Activated naive CD4-positive, alpha-beta T cell treated with anti-CD3 and anti-CD28 coated beads for 36 hours (primary cell): ENCODE measurements at regions not wholly inside any gene's neighbourhood (a gene's known extent, or its start where the extent isn't known, plus 50 kb on each side); places are given as distances from the start of the nearest gene placed in this dataset.

Experiments
- CTCF ChIA-PET: fragments of 350-600 bp; sonication (Branson Sonifier 250); formaldehyde crosslinking; loops from one replicate; lab custom pipeline; 2021; ENCODE audit warnings: antibody characterized with exemption; lab: Charles Lee
- DNase-seq: peaks from one replicate; pipeline ENCODE4 v3.0.0-alpha.2; 2020
- H3K27ac Mint-ChIP-seq: one replicate; pipeline ENCODE4 v1.8.0; 2021; ENCODE audit warnings: mild to moderate bottlenecking, mixed read lengths
- H3K27me3 Mint-ChIP-seq: one replicate; pipeline ENCODE4 v1.8.0; 2021; ENCODE audit warnings: low read depth, mixed read lengths
- H3K36me3 Mint-ChIP-seq: one replicate; pipeline ENCODE4 v1.8.0; 2021; ENCODE audit warnings: low read depth, mixed read lengths
- H3K4me1 Mint-ChIP-seq: one replicate; pipeline ENCODE4 v1.8.0; 2021; ENCODE audit warnings: low read depth, mixed read lengths
- H3K4me3 Mint-ChIP-seq: one replicate; pipeline ENCODE4 v1.8.0; 2021; ENCODE audit warnings: mild to moderate bottlenecking, moderate library complexity, mixed read lengths
- H3K9me3 Mint-ChIP-seq: one replicate; pipeline ENCODE4 v1.8.0; 2021; ENCODE audit warnings: mixed read lengths
- intact Hi-C: fragments of 100-400 bp; cut with micrococcal nuclease; formaldehyde crosslinking; loops from one replicate; pipeline ENCODE4 v1.15.1; 2023

DNA sequence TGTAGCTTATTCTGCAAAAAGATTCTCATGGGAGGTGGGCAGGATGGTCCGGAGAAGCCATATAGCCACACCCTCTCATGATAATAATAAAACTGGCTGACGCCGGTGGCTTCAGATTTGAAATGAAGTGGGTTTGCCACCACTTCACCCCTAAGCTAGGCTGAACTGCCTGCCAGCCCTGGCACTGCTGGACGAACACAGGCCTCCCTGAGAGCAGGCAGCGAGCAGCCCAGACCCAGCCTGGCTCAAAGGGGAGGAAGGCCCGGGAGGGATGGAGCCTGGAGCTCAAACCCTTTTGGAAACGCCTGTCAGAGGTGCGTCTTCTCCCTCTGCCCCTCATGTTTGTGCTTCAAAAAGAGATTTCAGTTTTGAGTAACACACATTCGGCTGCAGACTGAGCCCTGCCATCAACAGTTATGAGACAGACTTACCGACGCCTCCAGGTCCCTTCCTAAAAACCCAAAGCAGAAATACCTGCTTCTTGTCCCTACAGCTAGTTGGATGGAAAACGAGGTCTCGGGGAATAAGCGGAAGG is 71.1 kb upstream of the HPCAL1 start:
- H3K4me1 Mint-ChIP-seq, result peaks cover 4% of the 10 kb centered on the region
- no peaks in the 10 kb centered on the region for H3K36me3 Mint-ChIP-seq
- DNase-seq, result no peak
- H3K4me3 Mint-ChIP-seq, result no peak overlapping the region
- no peaks in the 10 kb centered on the region for H3K27me3 Mint-ChIP-seq
- intact Hi-C loops, result no loop called here
- CTCF ChIA-PET, result interaction anchor here (3.3 kb wide), 1 partner anchor 178 kb away, joined by 15 read pairs; no protein-coding TSS in a partner anchor
- H3K9me3 Mint-ChIP-seq, result no peaks in the 10 kb centered on the region
- no peak overlapping the region for H3K27ac Mint-ChIP-seq

DNA sequence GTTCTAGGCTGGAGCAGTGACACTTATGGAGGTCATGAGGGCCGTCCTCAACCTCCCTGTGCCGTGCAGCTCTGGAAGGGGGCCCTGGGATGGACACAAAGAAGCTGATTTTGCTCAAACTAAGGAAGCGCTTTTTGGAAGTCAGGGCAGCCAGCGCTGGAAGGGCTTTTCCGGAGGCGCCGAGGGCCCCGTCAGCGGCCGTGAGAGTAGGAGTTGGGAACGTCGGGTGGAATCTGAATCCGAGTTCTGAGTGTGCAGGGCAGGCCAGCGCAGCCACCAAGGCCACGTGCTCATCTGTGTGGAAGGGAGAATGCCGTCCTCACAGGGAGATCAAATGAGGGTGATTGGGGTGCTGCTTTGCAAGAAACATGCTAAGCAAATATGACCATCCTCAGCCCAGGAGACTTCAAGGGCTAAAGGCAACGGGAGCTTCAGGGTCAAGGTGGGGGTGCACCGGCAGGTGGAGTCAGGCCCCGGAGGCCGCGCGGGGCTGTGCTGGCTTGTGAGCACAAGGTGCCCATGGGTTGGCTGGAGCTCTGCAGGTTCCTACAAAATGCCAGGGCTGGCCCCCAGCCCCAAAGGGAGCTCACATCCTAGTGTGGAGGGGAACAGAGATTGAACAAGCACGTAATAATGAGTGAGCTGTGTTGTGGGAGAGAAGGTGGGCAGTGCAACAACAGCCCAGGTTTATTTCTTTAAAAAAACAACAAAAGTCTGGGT is 70.4 kb upstream of the HPCAL1 start:
- intact Hi-C loops, result no loop called here
- Mint-ChIP-seq H3K4me1 (peaks cover 4% of the 10 kb centered on the region), H3K9me3 (no peaks in the 10 kb centered on the region), H3K4me3 (no peak overlapping the region), H3K27me3 (no peaks in the 10 kb centered on the region), H3K27ac (no peak overlapping the region), H3K36me3 (no peaks in the 10 kb centered on the region)
- CTCF ChIA-PET, result interaction anchor here (3.3 kb wide), 1 partner anchor 177 kb away, joined by 15 read pairs; no protein-coding TSS in a partner anchor
- DNase-seq, result no peak

- Mint-ChIP-seq H3K27ac (no peak overlapping the region), H3K36me3 (no peaks in the 10 kb centered on the region), H3K9me3 (no peaks in the 10 kb centered on the region), H3K4me3 (no peak overlapping the region), H3K27me3 (no peaks in the 10 kb centered on the region), H3K4me1 (peaks cover 4% of the 10 kb centered on the region)
- intact Hi-C loops, result no loop called here
- CTCF ChIA-PET, result interaction anchor here (1.2 to 3.3 kb wide), 2 partner anchors 176 kb away, joined by 3 to 15 read pairs; no protein-coding TSS in a partner anchor
- DNase-seq, result no peak
Observed at GRCh38 chr2:10233131-10234012, 69.3 kb upstream of the HPCAL1 start.

GRCh38 chr2:10234013-10234306 is 68.7 kb upstream of the HPCAL1 start:
- CTCF ChIA-PET, result interaction anchor here (1.2 kb wide), 1 partner anchor 175 kb away, joined by 3 read pairs; no protein-coding TSS in a partner anchor
- peaks cover 4% of the 10 kb centered on the region for H3K4me1 Mint-ChIP-seq
- H3K27me3 Mint-ChIP-seq, result no peaks in the 10 kb centered on the region
- H3K9me3 Mint-ChIP-seq, result no peaks in the 10 kb centered on the region
- H3K27ac Mint-ChIP-seq, result no peak overlapping the region
- no peaks in the 10 kb centered on the region for H3K36me3 Mint-ChIP-seq
- no peak for DNase-seq
- intact Hi-C loops, result no loop called here
- no peak overlapping the region for H3K4me3 Mint-ChIP-seq

- CTCF ChIA-PET, result interaction anchor here (1.2 kb wide), 1 partner anchor 175 kb away, joined by 3 read pairs; no protein-coding TSS in a partner anchor
Observed at GRCh38 chr2:10234409-10235094, 68.2 kb upstream of the HPCAL1 start.

GRCh38 chr2:10235099-10235908 is 67.4 kb upstream of the HPCAL1 start:
- intact Hi-C loops, result no loop called here
- DNase-seq, result no peak
- H3K4me3 Mint-ChIP-seq, result no peak overlapping the region
- no peaks in the 10 kb centered on the region for H3K9me3 Mint-ChIP-seq
- peaks cover 4% of the 10 kb centered on the region for H3K4me1 Mint-ChIP-seq
- H3K36me3 Mint-ChIP-seq, result no peaks in the 10 kb centered on the region
- H3K27ac Mint-ChIP-seq, result no peak overlapping the region
- CTCF ChIA-PET, result interaction anchor here (0.7 kb wide), 1 partner anchor 173 kb away, joined by 3 read pairs; no protein-coding TSS in a partner anchor
- H3K27me3 Mint-ChIP-seq, result no peaks in the 10 kb centered on the region

More at GRCh38 chr2:10234409-10235094, 68.2 kb upstream of the HPCAL1 start:
- intact Hi-C loops, result no loop called here
- Mint-ChIP-seq H3K4me1 (peaks cover 4% of the 10 kb centered on the region), H3K36me3 (no peaks in the 10 kb centered on the region), H3K27me3 (no peaks in the 10 kb centered on the region), H3K4me3 (no peak overlapping the region), H3K27ac (no peak overlapping the region), H3K9me3 (no peaks in the 10 kb centered on the region)
- DNase-seq, result no peak

- DNase-seq, result no peak
- Mint-ChIP-seq H3K27me3 (no peaks in the 10 kb centered on the region), H3K27ac (no peak overlapping the region), H3K9me3 (no peaks in the 10 kb centered on the region), H3K36me3 (no peaks in the 10 kb centered on the region), H3K4me1 (peaks cover 4% of the 10 kb centered on the region), H3K4me3 (no peak overlapping the region)
- CTCF ChIA-PET, result interaction anchor here (0.7 kb wide), 1 partner anchor 173 kb away, joined by 3 read pairs; no protein-coding TSS in a partner anchor
- intact Hi-C loops, result no loop called here
Observed at GRCh38 chr2:10235909-10236550, 66.7 kb upstream of the HPCAL1 start.

DNA sequence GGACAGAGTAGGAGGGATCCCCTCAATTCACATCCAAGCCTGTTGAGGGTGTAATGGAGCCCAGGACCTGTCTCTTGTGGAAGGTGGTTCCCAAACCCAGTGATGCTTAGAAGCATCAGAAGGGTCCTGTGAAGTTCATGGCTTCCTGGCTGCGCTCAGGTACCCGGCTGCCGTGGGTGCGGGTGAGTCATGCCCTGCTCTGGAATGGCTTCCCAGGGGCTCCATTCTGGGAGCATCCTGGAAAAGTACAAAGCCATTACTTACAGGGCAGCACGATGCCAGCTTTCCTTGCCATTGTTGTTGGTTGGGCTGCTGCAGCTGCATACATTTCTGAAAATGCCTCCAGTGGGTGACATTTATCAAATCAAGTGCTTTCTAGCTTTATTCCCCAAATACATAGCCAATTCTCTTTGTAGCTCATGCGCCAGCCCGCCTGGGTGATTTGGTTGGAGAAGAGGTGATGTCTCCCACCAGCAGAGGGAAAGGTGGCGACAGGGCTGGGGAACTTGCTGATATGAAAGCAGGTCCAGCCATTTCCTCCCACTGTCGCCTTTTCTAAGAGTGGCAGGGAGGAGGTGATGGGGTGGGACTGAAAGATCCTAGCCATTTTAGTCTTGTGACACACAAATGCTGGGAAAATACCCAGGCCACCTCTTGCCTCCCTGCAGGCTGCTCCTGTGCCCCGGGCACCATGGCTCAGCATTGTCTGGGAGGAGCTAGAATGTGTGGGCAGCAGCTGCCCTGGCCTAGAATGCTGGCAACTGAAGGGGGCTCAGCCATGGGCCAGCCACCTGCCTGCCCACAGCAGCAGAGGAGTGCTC is 65.9 kb upstream of the HPCAL1 start:
- DNase-seq, result no peak
- no peaks in the 10 kb centered on the region for H3K27me3 Mint-ChIP-seq
- no peak overlapping the region for H3K4me3 Mint-ChIP-seq
- intact Hi-C loops, result no loop called here
- H3K9me3 Mint-ChIP-seq, result no peaks in the 10 kb centered on the region
- peaks cover 4% of the 10 kb centered on the region for H3K4me1 Mint-ChIP-seq
- CTCF ChIA-PET, result interaction anchor here (1.1 to 1.5 kb wide), 2 partner anchors 67 to 172 kb away, joined by 3 read pairs; no protein-coding TSS in a partner anchor
- no peak overlapping the region for H3K27ac Mint-ChIP-seq
- no peaks in the 10 kb centered on the region for H3K36me3 Mint-ChIP-seq

DNA sequence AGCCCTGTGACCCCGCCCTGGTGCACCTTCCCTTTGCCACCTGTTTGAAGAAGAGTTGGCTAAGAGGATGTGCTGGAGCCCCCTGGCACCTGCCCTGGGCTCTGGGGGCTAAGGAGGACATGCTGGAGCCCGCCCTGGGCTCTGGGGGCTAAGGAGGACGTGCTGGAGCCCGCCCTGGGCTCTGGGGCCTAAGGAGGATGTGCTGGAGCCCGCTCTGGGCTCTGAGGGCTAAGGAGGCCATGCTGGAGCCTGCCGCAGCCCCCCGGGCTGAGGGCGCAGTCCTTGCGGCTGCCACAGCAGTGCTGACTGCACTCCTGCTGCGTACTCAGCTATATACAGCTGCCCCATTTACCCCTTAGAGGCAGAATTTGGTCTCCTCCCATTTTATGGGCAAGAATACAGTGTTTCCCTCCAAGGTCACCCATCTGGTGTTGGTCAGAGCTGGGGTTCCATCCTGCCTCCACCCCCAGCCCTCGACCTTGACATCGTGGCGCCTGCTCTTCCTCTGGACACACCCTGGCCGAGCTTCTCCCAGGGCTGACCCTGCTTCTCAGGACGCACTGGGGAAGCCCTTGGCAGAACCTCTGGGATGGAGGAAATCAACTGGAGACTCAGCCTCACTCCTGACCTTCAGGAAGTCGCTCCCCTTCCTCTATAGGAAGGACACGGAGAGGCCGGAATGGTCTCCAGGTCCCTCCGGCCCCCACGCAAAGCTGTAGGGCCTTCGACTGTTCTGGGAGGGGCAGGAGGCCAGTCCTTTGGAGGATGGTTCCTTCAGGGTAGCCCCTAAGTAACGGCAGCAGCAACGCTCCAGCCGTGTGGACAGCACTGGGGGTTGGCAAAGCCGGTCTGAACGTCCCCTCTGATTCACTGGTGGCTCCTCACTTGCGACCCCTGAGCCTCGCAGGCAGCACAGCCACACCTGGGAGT is 65.0 kb upstream of the HPCAL1 start:
- H3K4me3 Mint-ChIP-seq, result no peak overlapping the region
- no peak for DNase-seq
- H3K4me1 Mint-ChIP-seq, result peaks cover 4% of the 10 kb centered on the region
- no peaks in the 10 kb centered on the region for H3K9me3 Mint-ChIP-seq
- intact Hi-C loops, result no loop called here
- no peaks in the 10 kb centered on the region for H3K36me3 Mint-ChIP-seq
- H3K27me3 Mint-ChIP-seq, result no peaks in the 10 kb centered on the region
- no peak overlapping the region for H3K27ac Mint-ChIP-seq
- CTCF ChIA-PET, result interaction anchor here (1.1 to 1.5 kb wide), 2 partner anchors 66 to 171 kb away, joined by 3 read pairs; no protein-coding TSS in a partner anchor

DNA sequence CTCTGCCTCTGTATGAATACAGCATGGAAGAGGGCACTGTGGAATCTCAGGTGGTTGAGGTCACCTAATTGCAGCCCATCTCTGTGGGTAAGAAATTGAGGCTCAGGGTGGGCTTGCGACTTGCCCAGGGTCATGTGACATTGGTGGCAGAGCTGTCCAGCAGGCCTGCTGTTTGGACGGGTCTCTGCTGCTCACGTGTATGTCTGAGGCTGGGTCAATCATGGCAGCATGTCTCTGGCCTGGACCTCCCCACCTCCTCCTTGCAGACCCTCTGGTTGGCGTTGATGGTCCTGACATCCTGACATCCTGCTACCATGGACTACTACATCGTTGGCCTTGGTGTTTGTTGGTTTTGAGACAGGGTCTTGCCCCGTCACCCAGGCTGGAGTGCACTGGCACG is 64.3 kb upstream of the HPCAL1 start:
- Mint-ChIP-seq H3K4me1 (peaks cover under 1% of the 10 kb centered on the region), H3K36me3 (no peaks in the 10 kb centered on the region), H3K27ac (no peak overlapping the region), H3K27me3 (no peaks in the 10 kb centered on the region), H3K4me3 (no peak overlapping the region), H3K9me3 (no peaks in the 10 kb centered on the region)
- no peak for DNase-seq
- CTCF ChIA-PET, result no interaction called here
- intact Hi-C loops, result no loop called here
